Hepatocyte (in vitro differentiated cells): ENCODE measurements at regions not wholly inside any gene's neighbourhood (a gene's known extent, or its start where the extent isn't known, plus 50 kb on each side); places are given as distances from the start of the nearest gene placed in this dataset.
"Not testable (repeated sequence)": the region's sequence is repeated elsewhere in the genome, so short reads cannot be mapped to it uniquely, and the experiment has no call there.

Experiments used
- DNase-seq: peaks from one replicate; pipeline ENCODE4 v3.0.0-alpha.2; 2016; ENCODE audit warnings: low spot score
- H2AFZ ChIP-seq: fragments of 200-600 bp; sonication (generic); 2 replicates; pipeline ENCODE4 v1.6.0; 2016; ENCODE audit warnings: antibody characterized with exemption, mild to moderate bottlenecking
- H3K27ac ChIP-seq: fragments of 200-600 bp; sonication (generic); 2 replicates; pipeline ENCODE4 v1.5.1; 2016; ENCODE audit warnings: mild to moderate bottlenecking
- H3K27me3 ChIP-seq: fragments of 200-600 bp; sonication (generic); 2 replicates; pipeline ENCODE4 v1.6.1; 2016
- H3K36me3 ChIP-seq: fragments of 200-600 bp; sonication (generic); replicated peaks from 2 replicates; pipeline ENCODE4 v1.5.1; 2016; ENCODE audit warnings: low read depth; ENCODE audit not compliant: insufficient read depth
- H3K4me1 ChIP-seq: fragments of 200-600 bp; sonication (generic); 2 replicates; pipeline ENCODE4 v1.5.1; 2016; ENCODE audit warnings: mild to moderate bottlenecking, moderate library complexity; ENCODE audit not compliant: insufficient read depth
- H3K4me2 ChIP-seq: fragments of 200-600 bp; sonication (generic); 2 replicates; pipeline ENCODE4 v1.6.0; 2016
- H3K4me3 ChIP-seq: fragments of 200-600 bp; sonication (generic); 2 replicates; pipeline ENCODE4 v1.5.1; 2016; ENCODE audit warnings: mild to moderate bottlenecking
- H3K79me2 ChIP-seq: fragments of 200-600 bp; sonication (generic); 2 replicates; pipeline ENCODE4 v1.6.0; 2017; ENCODE audit warnings: mild to moderate bottlenecking
- H3K9me2 ChIP-seq: fragments of 200-600 bp; sonication (generic); replicated peaks from 2 replicates; pipeline ENCODE4 v1.6.0; 2017; ENCODE audit warnings: mild to moderate bottlenecking; ENCODE audit not compliant: insufficient read depth
- H3K9me3 ChIP-seq: fragments of 200-600 bp; sonication (generic); 2 replicates; pipeline ENCODE4 v1.5.1; 2016; ENCODE audit warnings: low read depth, mild to moderate bottlenecking
- H4K20me1 ChIP-seq: fragments of 200-600 bp; sonication (generic); 2 replicates; pipeline ENCODE4 v1.6.0; 2016; ENCODE audit warnings: mild to moderate bottlenecking; ENCODE audit not compliant: insufficient read depth, poor library complexity, severe bottlenecking
- EZH2 ChIP-seq: fragments of 200-600 bp; sonication (generic); IDR thresholded peaks from 2 replicates; pipeline ENCODE4 v1.6.1; 2016; ENCODE audit warnings: antibody characterized with exemption, mild to moderate bottlenecking, borderline replicate concordance
- EZH2phosphoT487 ChIP-seq: fragments of 200-600 bp; sonication (generic); IDR thresholded peaks from one replicate; pipeline ENCODE4 v1.6.1; 2018; ENCODE audit warnings: antibody characterized with exemption, mild to moderate bottlenecking, low read depth, moderate library complexity; ENCODE audit not compliant: unreplicated experiment, severe bottlenecking
- WGBS: methylation state at CpG from one replicate; pipeline ENCODE4 v1.1.6; 2016; ENCODE audit warnings: low lambda C conversion rate; ENCODE audit errors: missing lambda C conversion rate; 5-methylcytosine and 5-hydroxymethylcytosine counted together
- TF ChIP-seq, protein P1 (sequence below): fragments of 200-600 bp; sonication (generic); IDR thresholded peaks from 2 replicates; pipeline ENCODE4 v1.5.1; 2016; ENCODE audit warnings: antibody characterized with exemption, mild to moderate bottlenecking; ENCODE audit not compliant: poor library complexity

GRCh38 chr7:98730326-98730725, 113.2 kb downstream of the NPTX2 start:
- Histone ChIP-seq H3K9me3 (no peaks in the 10 kb centered on the region), H2AFZ (no peak overlapping the region), H3K4me1 (no peaks in the 10 kb centered on the region), H3K27ac (no peak overlapping the region), H3K27me3 (no peaks in the 10 kb centered on the region), H3K36me3 (no peaks in the 10 kb centered on the region), H4K20me1 (no peaks in the 10 kb centered on the region), H3K4me3 (no peak overlapping the region), H3K9me2 (no peaks in the 10 kb centered on the region), H3K4me2 (no peak overlapping the region), H3K79me2 (no peaks in the 10 kb centered on the region)
- TF ChIP-seq EZH2 (no peak), EZH2phosphoT487 (no peak)
- TF ChIP-seq, protein P1, sequence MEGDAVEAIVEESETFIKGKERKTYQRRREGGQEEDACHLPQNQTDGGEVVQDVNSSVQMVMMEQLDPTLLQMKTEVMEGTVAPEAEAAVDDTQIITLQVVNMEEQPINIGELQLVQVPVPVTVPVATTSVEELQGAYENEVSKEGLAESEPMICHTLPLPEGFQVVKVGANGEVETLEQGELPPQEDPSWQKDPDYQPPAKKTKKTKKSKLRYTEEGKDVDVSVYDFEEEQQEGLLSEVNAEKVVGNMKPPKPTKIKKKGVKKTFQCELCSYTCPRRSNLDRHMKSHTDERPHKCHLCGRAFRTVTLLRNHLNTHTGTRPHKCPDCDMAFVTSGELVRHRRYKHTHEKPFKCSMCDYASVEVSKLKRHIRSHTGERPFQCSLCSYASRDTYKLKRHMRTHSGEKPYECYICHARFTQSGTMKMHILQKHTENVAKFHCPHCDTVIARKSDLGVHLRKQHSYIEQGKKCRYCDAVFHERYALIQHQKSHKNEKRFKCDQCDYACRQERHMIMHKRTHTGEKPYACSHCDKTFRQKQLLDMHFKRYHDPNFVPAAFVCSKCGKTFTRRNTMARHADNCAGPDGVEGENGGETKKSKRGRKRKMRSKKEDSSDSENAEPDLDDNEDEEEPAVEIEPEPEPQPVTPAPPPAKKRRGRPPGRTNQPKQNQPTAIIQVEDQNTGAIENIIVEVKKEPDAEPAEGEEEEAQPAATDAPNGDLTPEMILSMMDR = no peak
- DNase-seq = no peak
- WGBS = 56% methylated on average over 4 of the region's 4 CpGs

GRCh38 chr7:98731651-98732050, 114.6 kb downstream of the NPTX2 start:
- H3K9me3 ChIP-seq = no peaks in the 10 kb centered on the region
- no peaks in the 10 kb centered on the region for H3K9me2 ChIP-seq
- H2AFZ ChIP-seq = no peak overlapping the region
- TF ChIP-seq EZH2 (no peak), EZH2phosphoT487 (no peak)
- TF ChIP-seq, protein P1 = no peak
- H3K4me3 ChIP-seq = no peak overlapping the region
- DNase-seq = no peak
- no peaks in the 10 kb centered on the region for H3K79me2 ChIP-seq
- H3K4me2 ChIP-seq = no peak overlapping the region
- no peak overlapping the region for H3K27ac ChIP-seq
- WGBS = 91% methylated on average over 7 of the region's 7 CpGs
- no peaks in the 10 kb centered on the region for H4K20me1 ChIP-seq
- H3K27me3 ChIP-seq = no peaks in the 10 kb centered on the region
- no peaks in the 10 kb centered on the region for H3K4me1 ChIP-seq
- H3K36me3 ChIP-seq = no peaks in the 10 kb centered on the region

- Histone ChIP-seq H3K36me3 (no peaks in the 10 kb centered on the region), H3K4me3 (no peak overlapping the region), H4K20me1 (no peaks in the 10 kb centered on the region), H2AFZ (no peak overlapping the region), H3K4me2 (no peak overlapping the region), H3K27me3 (no peaks in the 10 kb centered on the region), H3K79me2 (no peaks in the 10 kb centered on the region), H3K9me3 (no peaks in the 10 kb centered on the region), H3K27ac (no peak overlapping the region), H3K4me1 (no peaks in the 10 kb centered on the region), H3K9me2 (no peaks in the 10 kb centered on the region)
- TF ChIP-seq, protein P1 = peak; percentile 36
- TF ChIP-seq EZH2phosphoT487 (no peak), EZH2 (no peak)
- 72% methylated on average over 2 of the region's 2 CpGs for WGBS
- DNase-seq = peak; percentile 23
These were observed 116.0 kb downstream of the NPTX2 start for GRCh38 chr7:98733036-98733435.

- H3K27ac ChIP-seq = no peak overlapping the region
- no peaks in the 10 kb centered on the region for H3K9me2 ChIP-seq
- no peak overlapping the region for H3K4me2 ChIP-seq
- no peaks in the 10 kb centered on the region for H3K27me3 ChIP-seq
- no peak overlapping the region for H3K4me3 ChIP-seq
- H3K9me3 ChIP-seq = no peaks in the 10 kb centered on the region
- no peaks in the 10 kb centered on the region for H3K79me2 ChIP-seq
- 93% methylated on average over 14 of the region's 14 CpGs for WGBS
- no peak for DNase-seq
- no peaks in the 10 kb centered on the region for H3K4me1 ChIP-seq
- no peak for TF ChIP-seq EZH2
- no peak for TF ChIP-seq EZH2phosphoT487
- TF ChIP-seq, protein P1 = no peak
- no peaks in the 10 kb centered on the region for H3K36me3 ChIP-seq
- no peaks in the 10 kb centered on the region for H4K20me1 ChIP-seq
- no peak overlapping the region for H2AFZ ChIP-seq
These were observed 118.7 kb downstream of the NPTX2 start for GRCh38 chr7:98735801-98736200.

GRCh38 chr7:98736461-98736860, 119.4 kb downstream of the NPTX2 start:
- not testable (repeated sequence) for H3K36me3 ChIP-seq, H3K79me2 ChIP-seq, H3K27me3 ChIP-seq, H3K27ac ChIP-seq, H3K4me3 ChIP-seq, DNase-seq, H3K4me1 ChIP-seq, H3K9me3 ChIP-seq, H3K4me2 ChIP-seq, H3K9me2 ChIP-seq, H2AFZ ChIP-seq, H4K20me1 ChIP-seq
- WGBS = 95% methylated on average over 9 of the region's 9 CpGs
